Endothelial cell of umbilical vein (primary cell): ENCODE measurements at regions not wholly inside any gene's neighbourhood (a gene's known extent, or its start where the extent isn't known, plus 50 kb on each side); places are given as distances from the start of the nearest gene placed in this dataset.

ENCODE experiments used
- BruUV-seq: library from RNA; stranded (reverse); fragments of 400-500 nt; replicated peaks from 2 replicates; lab custom pipeline; 2021; lab: Mats Ljungman, UMichigan
- CTCF ChIA-PET: fragments of 300-600, 350-600 bp; sonication (Branson Sonifier 250); formaldehyde crosslinking; loops from one replicate; lab custom pipeline; 2021; ENCODE audit warnings: antibody characterized with exemption, inconsistent platforms; lab: Charles Lee
- POLR2A ChIA-PET: fragments of 300-600, 350-600 bp; sonication (Branson Sonifier 250); formaldehyde crosslinking; loops from one replicate; lab custom pipeline; 2021; ENCODE audit warnings: antibody characterized with exemption, inconsistent platforms; lab: Charles Lee
- DNase-seq: peaks from one replicate; pipeline ENCODE4 v3.0.0-alpha.2; 2011; ENCODE audit warnings: low read depth, low spot score
- FAIRE-seq: peaks from 2 replicates; lab custom pipeline; 2011; peaks lifted over from hg19 to GRCh38; lab: Jason Lieb, UNC
- H2AFZ ChIP-seq: 2 replicates; pipeline ENCODE4 v1.6.0; 2012; ENCODE audit warnings: low read depth, low read length, control low read depth, inconsistent platforms
- H3K27ac ChIP-seq: 2 replicates; pipeline ENCODE4 v1.5.1; 2011; ENCODE audit warnings: low read depth, mild to moderate bottlenecking, control low read depth, low read length, moderate library complexity; ENCODE audit not compliant: insufficient read depth
- H3K27me3 ChIP-seq, 2 experiments: 2 replicates each; pipeline versions ENCODE4 v1.6.0 to v1.6.1; 2011; ENCODE audit warnings: low read length in 2 of 2, mixed read lengths in 1 of 2; ENCODE audit not compliant: control insufficient read depth in 2 of 2, insufficient read depth in 2 of 2
- H3K36me3 ChIP-seq, 2 experiments: 2 replicates in 1 of 2; 3 replicates in 1 of 2; pipeline ENCODE4 v1.5.1; 2011; ENCODE audit warnings: low read length in 2 of 2, mild to moderate bottlenecking in 1 of 2, moderate library complexity in 1 of 2; ENCODE audit not compliant: control insufficient read depth in 2 of 2, insufficient read depth in 2 of 2; ENCODE audit errors: extremely low read depth in 1 of 2
- H3K4me1 ChIP-seq: 3 replicates; pipeline ENCODE4 v1.5.1; 2011; ENCODE audit warnings: mild to moderate bottlenecking, low read length; ENCODE audit not compliant: control insufficient read depth, insufficient read depth; ENCODE audit errors: extremely low read depth
- H3K4me2 ChIP-seq: 2 replicates; pipeline ENCODE4 v1.6.1; 2011; ENCODE audit warnings: low read length, control low read depth, mixed read lengths; ENCODE audit not compliant: insufficient read depth
- H3K4me3 ChIP-seq, 3 experiments: fragments of 200-600 bp in 1 of 3; sonication (generic), shearing (Covaris generic) in 1 of 3; replicated peaks in 1 of 3; 2 replicates each; pipeline ENCODE4 v1.5.1; 2011 to 2016; ENCODE audit warnings: control low read depth in 3 of 3, low read length in 3 of 3, mild to moderate bottlenecking in 2 of 3, inconsistent platforms in 1 of 3, low read depth in 1 of 3, moderate library complexity in 1 of 3; ENCODE audit not compliant: insufficient read depth in 1 of 3
- H3K79me2 ChIP-seq: 2 replicates; pipeline ENCODE4 v1.6.0; 2012; ENCODE audit warnings: low read length, inconsistent platforms; ENCODE audit not compliant: control insufficient read depth, insufficient read depth
- H3K9ac ChIP-seq: replicated peaks from 2 replicates; pipeline ENCODE3; 2011; ENCODE audit warnings: low read length, control low read depth; ENCODE audit not compliant: insufficient read depth; ENCODE audit errors: extremely low read depth
- H3K9me1 ChIP-seq: replicated peaks from 3 replicates; pipeline ENCODE4 v1.6.0; 2011; ENCODE audit warnings: mild to moderate bottlenecking, low read length; ENCODE audit not compliant: control insufficient read depth, insufficient read depth; ENCODE audit errors: extremely low read depth
- H3K9me3 ChIP-seq: replicated peaks from 2 replicates; pipeline ENCODE4 v1.5.1; 2012; ENCODE audit warnings: low read length, inconsistent platforms; ENCODE audit not compliant: control insufficient read depth, insufficient read depth
- H4K20me1 ChIP-seq: replicated peaks from 2 replicates; pipeline ENCODE3; 2011; ENCODE audit warnings: mild to moderate bottlenecking, low read length; ENCODE audit not compliant: control insufficient read depth, insufficient read depth; ENCODE audit errors: extremely low read depth
- EZH2 ChIP-seq: IDR thresholded peaks from 2 replicates; pipeline ENCODE4 v1.6.1; 2012; ENCODE audit warnings: borderline replicate concordance, low read depth, mild to moderate bottlenecking, moderate library complexity, low read length, inconsistent platforms; ENCODE audit not compliant: severe bottlenecking
- FOS ChIP-seq: IDR thresholded peaks from 2 replicates; pipeline ENCODE4 v1.6.1; 2011; ENCODE audit warnings: mild to moderate bottlenecking, low read length, moderate library complexity, borderline replicate concordance; ENCODE audit not compliant: insufficient read depth
- GATA2 ChIP-seq: IDR thresholded peaks from 2 replicates; pipeline ENCODE4 v1.7.0; 2011; ENCODE audit warnings: low read depth, mild to moderate bottlenecking, moderate library complexity, mixed read lengths, low read length; ENCODE audit not compliant: insufficient read length, insufficient read depth
- JUN ChIP-seq: IDR thresholded peaks from 2 replicates; pipeline ENCODE4 v1.6.1; 2011; ENCODE audit warnings: borderline replicate concordance, low read depth; ENCODE audit not compliant: insufficient read length, insufficient read depth
- MYC ChIP-seq: IDR thresholded peaks from one replicate; pipeline ENCODE4 v1.6.1; 2011; ENCODE audit warnings: mild to moderate bottlenecking, low read depth, low read length
- POLR2A ChIP-seq: IDR thresholded peaks from 2 replicates; pipeline ENCODE4 v1.6.1; 2012; ENCODE audit warnings: low read depth, mild to moderate bottlenecking, control low read depth, low read length
- POLR2AphosphoS5 ChIP-seq: IDR thresholded peaks from 2 replicates; pipeline ENCODE4 v1.6.1; 2012; ENCODE audit warnings: low read depth, mild to moderate bottlenecking, control low read depth, low read length, moderate library complexity; ENCODE audit not compliant: insufficient read depth
- dilution Hi-C: fragments of 300-500 bp; cut with MboI; formaldehyde crosslinking; loops from one replicate; pipeline ENCODE4 v1.15.0; 2019; ENCODE audit warnings: low sequenced_read_pairs; ENCODE audit not compliant: extremely low pct_ligation_motif_present
- intact Hi-C: fragments of 100-400 bp; cut with micrococcal nuclease; formaldehyde crosslinking; loops from one replicate; pipeline ENCODE4 v1.10.0; 2022
- TF ChIP-seq, protein P1 (sequence below): IDR thresholded peaks from 2 replicates; pipeline ENCODE4 v1.6.1; 2011; ENCODE audit not compliant: insufficient read depth, insufficient read length
- TF ChIP-seq, protein P2 (sequence below), 2 donors: IDR thresholded peaks; 1 replicate in 1 of 2; 2 replicates in 1 of 2; pipeline ENCODE4 v1.5.1; 2011; ENCODE audit warnings: low read length in 2 of 2, mild to moderate bottlenecking in 2 of 2, moderate library complexity in 2 of 2, control low read depth in 1 of 2, inconsistent platforms in 1 of 2, low read depth in 1 of 2; ENCODE audit not compliant: insufficient read depth in 1 of 2; ENCODE audit errors: extremely low read depth in 1 of 2

DNA sequence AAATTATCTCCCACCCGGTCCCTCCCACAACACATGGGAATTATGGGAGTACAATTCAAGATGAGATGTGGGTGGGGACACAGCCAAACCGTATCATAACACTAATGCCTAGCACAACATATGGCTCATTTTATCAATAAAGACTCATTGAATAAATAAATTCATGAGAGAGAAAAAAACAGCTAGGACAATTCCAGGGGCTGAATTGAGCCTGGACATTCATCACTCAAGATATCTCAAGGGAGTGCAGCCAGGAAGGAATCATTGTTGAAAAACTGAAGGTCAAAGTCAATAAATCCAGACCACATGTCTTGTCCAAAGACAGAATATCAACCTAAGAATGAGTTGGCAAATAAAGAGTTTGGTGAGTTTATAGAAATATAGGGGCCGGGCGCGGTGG is 644.1 kb downstream of the PLPP3 start:
- POLR2A ChIA-PET, result no interaction called here
- dilution Hi-C loops, result no loop called here
- H3K27me3 ChIP-seq, result no peaks in the 10 kb centered on the region
- H3K4me1 ChIP-seq, result no peaks in the 10 kb centered on the region
- no peak overlapping the region for H3K27ac ChIP-seq
- no peak for DNase-seq
- H4K20me1 ChIP-seq, result no peaks in the 10 kb centered on the region
- intact Hi-C loops, result no loop called here
- H3K9ac ChIP-seq, result no peak overlapping the region
- BruUV-seq, result no TSS peak
- H3K9me1 ChIP-seq, result no peaks in the 10 kb centered on the region
- TF ChIP-seq, protein P1, sequence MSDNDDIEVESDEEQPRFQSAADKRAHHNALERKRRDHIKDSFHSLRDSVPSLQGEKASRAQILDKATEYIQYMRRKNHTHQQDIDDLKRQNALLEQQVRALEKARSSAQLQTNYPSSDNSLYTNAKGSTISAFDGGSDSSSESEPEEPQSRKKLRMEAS, result no peak
- no peak for TF ChIP-seq POLR2A
- TF ChIP-seq POLR2AphosphoS5, result no peak
- no peak for TF ChIP-seq GATA2
- TF ChIP-seq MYC, result no peak
- TF ChIP-seq, protein P2, sequence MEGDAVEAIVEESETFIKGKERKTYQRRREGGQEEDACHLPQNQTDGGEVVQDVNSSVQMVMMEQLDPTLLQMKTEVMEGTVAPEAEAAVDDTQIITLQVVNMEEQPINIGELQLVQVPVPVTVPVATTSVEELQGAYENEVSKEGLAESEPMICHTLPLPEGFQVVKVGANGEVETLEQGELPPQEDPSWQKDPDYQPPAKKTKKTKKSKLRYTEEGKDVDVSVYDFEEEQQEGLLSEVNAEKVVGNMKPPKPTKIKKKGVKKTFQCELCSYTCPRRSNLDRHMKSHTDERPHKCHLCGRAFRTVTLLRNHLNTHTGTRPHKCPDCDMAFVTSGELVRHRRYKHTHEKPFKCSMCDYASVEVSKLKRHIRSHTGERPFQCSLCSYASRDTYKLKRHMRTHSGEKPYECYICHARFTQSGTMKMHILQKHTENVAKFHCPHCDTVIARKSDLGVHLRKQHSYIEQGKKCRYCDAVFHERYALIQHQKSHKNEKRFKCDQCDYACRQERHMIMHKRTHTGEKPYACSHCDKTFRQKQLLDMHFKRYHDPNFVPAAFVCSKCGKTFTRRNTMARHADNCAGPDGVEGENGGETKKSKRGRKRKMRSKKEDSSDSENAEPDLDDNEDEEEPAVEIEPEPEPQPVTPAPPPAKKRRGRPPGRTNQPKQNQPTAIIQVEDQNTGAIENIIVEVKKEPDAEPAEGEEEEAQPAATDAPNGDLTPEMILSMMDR (IDR thresholded peaks at IDR 0.05; ENCODE audit: extremely low read depth in 1 of 2, insufficient read depth in 1 of 2, low read depth in 1 of 2, low read length in 2 of 2), result no peak
- TF ChIP-seq EZH2, result no peak
- no peak for TF ChIP-seq FOS
- no peak for TF ChIP-seq JUN
- no peaks in the 10 kb centered on the region for H3K36me3 ChIP-seq
- no peaks in the 10 kb centered on the region for H3K79me2 ChIP-seq
- no peaks in the 10 kb centered on the region for H3K9me3 ChIP-seq
- FAIRE-seq, result no peak
- no peak overlapping the region for H2AFZ ChIP-seq
- H3K4me3 ChIP-seq, result no peak overlapping the region
- CTCF ChIA-PET, result no interaction called here
- H3K4me2 ChIP-seq, result no peak overlapping the region
